Adrenal gland (tissue), 5 donors: ENCODE measurements at regions not wholly inside any gene's neighbourhood (a gene's known extent, or its start where the extent isn't known, plus 50 kb on each side); places are given as distances from the start of the nearest gene placed in this dataset.

ENCODE experiments used
- POLR2A ChIP-seq, 2 donors: fragments of 450-650 bp; IDR thresholded peaks; one replicate each; pipeline ENCODE4 v1.6.1; 2017; ENCODE audit warnings: antibody characterized with exemption in 2 of 2, mild to moderate bottlenecking in 2 of 2, moderate library complexity in 1 of 2
- TF ChIP-seq, protein P1 (sequence below), 6 experiments: fragments of 450-650 bp in 4 of 6; fragments of 200-600 bp in 2 of 6; sonication (generic) in 1 of 6; IDR thresholded peaks; 1 replicate in 5 of 6; 2 replicates in 1 of 6; pipeline versions ENCODE4 v1.5.1 to v1.8.0; 2016 to 2021; ENCODE audit warnings: antibody characterized with exemption in 6 of 6, mild to moderate bottlenecking in 2 of 6, moderate library complexity in 1 of 6
- donor health status: DM: no; HTN: no; CAD: no.

DNA sequence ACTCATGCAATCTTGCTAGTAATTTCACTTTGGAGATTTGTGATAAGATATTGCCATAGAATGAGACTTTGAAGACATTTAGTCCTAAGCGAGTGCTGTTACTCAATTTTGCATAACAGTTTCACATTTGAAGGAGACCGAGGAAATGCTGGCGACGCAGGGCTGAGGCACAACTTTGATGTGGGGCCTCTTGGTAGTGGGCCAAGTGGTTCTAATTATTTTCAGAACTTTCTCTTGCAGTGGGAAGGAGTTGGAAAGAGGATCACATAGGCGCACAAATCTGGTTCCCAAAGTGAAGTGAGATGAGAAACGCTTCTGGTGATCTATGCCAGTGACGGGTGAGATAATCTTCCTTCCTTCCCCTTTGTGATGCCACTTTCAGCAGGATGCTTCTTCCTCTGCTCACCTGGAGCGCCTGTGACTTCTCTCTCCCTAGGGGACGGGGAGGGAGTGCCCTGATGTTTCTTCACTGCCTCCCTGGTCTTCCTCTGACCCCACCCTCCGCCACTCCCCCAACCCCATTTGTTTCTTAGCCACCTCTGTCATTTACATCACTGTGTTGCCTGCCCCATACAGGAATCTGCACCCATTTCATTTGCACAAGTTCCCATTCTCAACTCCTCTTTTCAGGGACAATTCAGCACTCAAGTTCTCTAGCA is 138.9 kb upstream of the MID1 start:
- TF ChIP-seq, protein P1, sequence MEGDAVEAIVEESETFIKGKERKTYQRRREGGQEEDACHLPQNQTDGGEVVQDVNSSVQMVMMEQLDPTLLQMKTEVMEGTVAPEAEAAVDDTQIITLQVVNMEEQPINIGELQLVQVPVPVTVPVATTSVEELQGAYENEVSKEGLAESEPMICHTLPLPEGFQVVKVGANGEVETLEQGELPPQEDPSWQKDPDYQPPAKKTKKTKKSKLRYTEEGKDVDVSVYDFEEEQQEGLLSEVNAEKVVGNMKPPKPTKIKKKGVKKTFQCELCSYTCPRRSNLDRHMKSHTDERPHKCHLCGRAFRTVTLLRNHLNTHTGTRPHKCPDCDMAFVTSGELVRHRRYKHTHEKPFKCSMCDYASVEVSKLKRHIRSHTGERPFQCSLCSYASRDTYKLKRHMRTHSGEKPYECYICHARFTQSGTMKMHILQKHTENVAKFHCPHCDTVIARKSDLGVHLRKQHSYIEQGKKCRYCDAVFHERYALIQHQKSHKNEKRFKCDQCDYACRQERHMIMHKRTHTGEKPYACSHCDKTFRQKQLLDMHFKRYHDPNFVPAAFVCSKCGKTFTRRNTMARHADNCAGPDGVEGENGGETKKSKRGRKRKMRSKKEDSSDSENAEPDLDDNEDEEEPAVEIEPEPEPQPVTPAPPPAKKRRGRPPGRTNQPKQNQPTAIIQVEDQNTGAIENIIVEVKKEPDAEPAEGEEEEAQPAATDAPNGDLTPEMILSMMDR (IDR thresholded peaks at IDR 0.05), result no peak
- no peak for TF ChIP-seq POLR2A (IDR thresholded peaks at IDR 0.05)
